Sigmoid colon (tissue), 3 donors: ENCODE measurements at regions not wholly inside any gene's neighbourhood (a gene's known extent, or its start where the extent isn't known, plus 50 kb on each side); places are given as distances from the start of the nearest gene placed in this dataset.

ENCODE experiments used
- POLR2A ChIP-seq, 2 donors: fragments of 450-650 bp; IDR thresholded peaks; one replicate each; pipeline ENCODE4 v1.6.1; 2016; ENCODE audit warnings: antibody characterized with exemption in 2 of 2, mild to moderate bottlenecking in 2 of 2, moderate library complexity in 2 of 2
- TF ChIP-seq, protein P1 (sequence below), 4 experiments: fragments of 450-650 bp in 3 of 4; fragments of 200-600 bp in 1 of 4; IDR thresholded peaks; one replicate each; pipeline ENCODE4 v1.5.1; 2016 to 2019; ENCODE audit warnings: antibody characterized with exemption in 4 of 4, mild to moderate bottlenecking in 3 of 4, moderate library complexity in 2 of 4

DNA sequence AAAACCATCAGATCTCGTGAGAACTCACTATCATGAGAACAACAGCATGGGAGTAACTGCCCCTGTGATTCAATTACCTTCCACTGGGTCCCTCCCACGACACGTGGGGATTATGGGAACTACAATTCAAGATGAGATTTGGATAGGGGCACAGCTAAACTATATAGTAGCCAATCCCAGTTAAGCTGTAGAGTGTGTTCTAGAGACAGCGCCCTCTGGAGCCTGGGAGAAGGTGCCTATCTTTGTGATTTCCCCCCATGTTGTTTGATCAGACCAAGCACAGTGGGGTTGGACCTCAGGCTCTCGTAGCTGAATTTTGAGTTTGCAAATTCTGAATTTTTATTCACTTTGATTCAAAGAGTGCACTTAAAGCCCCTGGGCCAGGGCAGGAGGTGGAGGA is 108.2 kb upstream of the TWIST2 start:
- TF ChIP-seq, protein P1, sequence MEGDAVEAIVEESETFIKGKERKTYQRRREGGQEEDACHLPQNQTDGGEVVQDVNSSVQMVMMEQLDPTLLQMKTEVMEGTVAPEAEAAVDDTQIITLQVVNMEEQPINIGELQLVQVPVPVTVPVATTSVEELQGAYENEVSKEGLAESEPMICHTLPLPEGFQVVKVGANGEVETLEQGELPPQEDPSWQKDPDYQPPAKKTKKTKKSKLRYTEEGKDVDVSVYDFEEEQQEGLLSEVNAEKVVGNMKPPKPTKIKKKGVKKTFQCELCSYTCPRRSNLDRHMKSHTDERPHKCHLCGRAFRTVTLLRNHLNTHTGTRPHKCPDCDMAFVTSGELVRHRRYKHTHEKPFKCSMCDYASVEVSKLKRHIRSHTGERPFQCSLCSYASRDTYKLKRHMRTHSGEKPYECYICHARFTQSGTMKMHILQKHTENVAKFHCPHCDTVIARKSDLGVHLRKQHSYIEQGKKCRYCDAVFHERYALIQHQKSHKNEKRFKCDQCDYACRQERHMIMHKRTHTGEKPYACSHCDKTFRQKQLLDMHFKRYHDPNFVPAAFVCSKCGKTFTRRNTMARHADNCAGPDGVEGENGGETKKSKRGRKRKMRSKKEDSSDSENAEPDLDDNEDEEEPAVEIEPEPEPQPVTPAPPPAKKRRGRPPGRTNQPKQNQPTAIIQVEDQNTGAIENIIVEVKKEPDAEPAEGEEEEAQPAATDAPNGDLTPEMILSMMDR (IDR thresholded peaks at IDR 0.05) = no peak
- TF ChIP-seq POLR2A (IDR thresholded peaks at IDR 0.05) = no peak
